DOHH2 (cell line): ENCODE measurements at regions not wholly inside any gene's neighbourhood (a gene's known extent, or its start where the extent isn't known, plus 50 kb on each side); places are given as distances from the start of the nearest gene placed in this dataset.

Experiments
- H3F3A ChIP-seq: fragments of 200-600 bp; sonication (generic), shearing (Covaris generic); 2 replicates; pipeline ENCODE4 v1.6.0; 2016; ENCODE audit warnings: antibody characterized with exemption, mild to moderate bottlenecking; ENCODE audit not compliant: control insufficient read depth, insufficient read depth
- H3K27ac ChIP-seq: fragments of 200-600 bp; sonication (generic); 2 replicates; pipeline ENCODE4 v1.5.1; 2014; ENCODE audit warnings: low read depth, mild to moderate bottlenecking, low read length, moderate library complexity
- H3K27me3 ChIP-seq: fragments of 200-600 bp; sonication (generic); 2 replicates; pipeline ENCODE4 v1.6.1; 2014; ENCODE audit warnings: mild to moderate bottlenecking, low read length, mixed read lengths; ENCODE audit not compliant: control insufficient read depth
- H3K36me3 ChIP-seq: fragments of 200-600 bp; sonication (generic); 2 replicates; pipeline ENCODE4 v1.6.1; 2014; ENCODE audit warnings: mild to moderate bottlenecking, low read length, moderate library complexity, mixed read lengths; ENCODE audit not compliant: control insufficient read depth
- H3K4me1 ChIP-seq: fragments of 200-600 bp; sonication (generic); 2 replicates; pipeline ENCODE4 v1.6.1; 2014; ENCODE audit warnings: mild to moderate bottlenecking, low read length, mixed read lengths; ENCODE audit not compliant: control insufficient read depth
- H3K4me2 ChIP-seq: fragments of 200-600 bp; sonication (generic); 2 replicates; pipeline ENCODE4 v1.6.0; 2014; ENCODE audit warnings: mild to moderate bottlenecking, low read length, moderate library complexity
- H3K4me3 ChIP-seq: fragments of 200-600 bp; sonication (generic); 2 replicates; pipeline ENCODE4 v1.5.1; 2014; ENCODE audit warnings: mild to moderate bottlenecking, low read length, mixed read lengths
- H3K79me2 ChIP-seq: fragments of 200-600 bp; sonication (generic); 2 replicates; pipeline ENCODE4 v1.6.1; 2014; ENCODE audit warnings: mild to moderate bottlenecking, low read length, mixed read lengths; ENCODE audit not compliant: control insufficient read depth
- H3K9me2 ChIP-seq: fragments of 200-600 bp; sonication (generic); replicated peaks from 2 replicates; pipeline ENCODE4 v1.6.1; 2014; ENCODE audit warnings: mild to moderate bottlenecking, low read length, mixed read lengths; ENCODE audit not compliant: control insufficient read depth
- H3K9me3 ChIP-seq: fragments of 200-600 bp; sonication (generic); 2 replicates; pipeline ENCODE4 v1.6.1; 2014; ENCODE audit warnings: antibody characterized with exemption, low read length, mixed read lengths; ENCODE audit not compliant: control insufficient read depth, insufficient read depth
- H4K20me1 ChIP-seq: fragments of 200-600 bp; sonication (generic); 2 replicates; pipeline ENCODE4 v1.6.0; 2014; ENCODE audit warnings: low read depth, mild to moderate bottlenecking, antibody characterized with exemption, low read length, moderate library complexity; ENCODE audit not compliant: control insufficient read depth, insufficient read depth
- EZH2phosphoT487 ChIP-seq: fragments of 200-600 bp; sonication (generic); IDR thresholded peaks from 2 replicates; pipeline ENCODE4 v1.6.1; 2017; ENCODE audit warnings: borderline replicate concordance, mild to moderate bottlenecking, antibody characterized with exemption, low read length, moderate library complexity, mixed read lengths
- TF ChIP-seq, protein P1 (sequence below): fragments of 200-600 bp; sonication (generic); IDR thresholded peaks from one replicate; pipeline ENCODE4 v1.5.1; 2014; ENCODE audit warnings: antibody characterized with exemption, mild to moderate bottlenecking, low read depth, low read length; ENCODE audit not compliant: poor library complexity, severe bottlenecking

DNA sequence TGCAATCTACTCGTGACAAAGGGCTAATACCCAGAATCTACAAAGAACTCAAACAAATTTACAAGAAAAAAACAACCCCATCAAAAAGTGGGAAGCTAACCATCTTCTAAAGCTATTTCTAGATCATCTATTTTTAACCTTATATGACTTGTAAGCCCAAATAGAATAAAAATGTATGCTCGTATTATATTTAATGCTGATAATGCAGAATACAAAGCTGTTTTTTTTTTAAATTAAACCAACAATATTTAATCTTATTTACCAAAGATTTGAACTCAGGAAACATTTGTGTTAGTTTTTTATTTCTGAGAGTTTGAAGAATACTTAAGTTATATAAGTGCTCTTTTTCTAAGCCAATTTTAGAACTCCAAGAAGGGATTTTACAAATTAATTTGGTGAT, 652.1 kb downstream of the LRRC70 start:
- no peak overlapping the region for H3K27ac ChIP-seq

DNA sequence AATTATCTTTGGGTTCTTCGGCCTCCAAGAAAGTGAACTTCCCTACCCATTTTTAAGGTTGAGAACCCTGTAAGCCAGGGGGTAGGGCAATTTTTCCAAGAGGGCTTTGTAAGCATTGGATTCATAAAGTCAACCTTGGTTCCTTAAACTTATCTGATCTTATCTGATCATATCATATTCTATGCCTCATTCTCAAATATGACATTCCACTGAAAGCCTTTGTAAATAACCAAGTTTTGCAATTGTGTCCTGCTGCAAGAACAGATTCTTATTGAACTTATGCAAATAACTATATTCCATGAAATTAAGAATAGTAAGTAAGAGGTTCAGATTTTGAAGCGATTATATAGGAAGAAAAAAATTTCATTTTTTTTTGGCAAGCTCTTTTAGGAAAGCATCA, 649.5 kb downstream of the LRRC70 start:
- Histone ChIP-seq H3K9me3 (no peaks in the 10 kb centered on the region), H3F3A (no peaks in the 10 kb centered on the region), H3K4me1 (no peaks in the 10 kb centered on the region), H3K27me3 (no peaks in the 10 kb centered on the region), H3K79me2 (no peaks in the 10 kb centered on the region), H3K36me3 (no peaks in the 10 kb centered on the region), H3K4me2 (no peak overlapping the region), H3K4me3 (no peak overlapping the region), H3K9me2 (no peaks in the 10 kb centered on the region), H3K27ac (no peak overlapping the region), H4K20me1 (no peaks in the 10 kb centered on the region)
- TF ChIP-seq, protein P1, sequence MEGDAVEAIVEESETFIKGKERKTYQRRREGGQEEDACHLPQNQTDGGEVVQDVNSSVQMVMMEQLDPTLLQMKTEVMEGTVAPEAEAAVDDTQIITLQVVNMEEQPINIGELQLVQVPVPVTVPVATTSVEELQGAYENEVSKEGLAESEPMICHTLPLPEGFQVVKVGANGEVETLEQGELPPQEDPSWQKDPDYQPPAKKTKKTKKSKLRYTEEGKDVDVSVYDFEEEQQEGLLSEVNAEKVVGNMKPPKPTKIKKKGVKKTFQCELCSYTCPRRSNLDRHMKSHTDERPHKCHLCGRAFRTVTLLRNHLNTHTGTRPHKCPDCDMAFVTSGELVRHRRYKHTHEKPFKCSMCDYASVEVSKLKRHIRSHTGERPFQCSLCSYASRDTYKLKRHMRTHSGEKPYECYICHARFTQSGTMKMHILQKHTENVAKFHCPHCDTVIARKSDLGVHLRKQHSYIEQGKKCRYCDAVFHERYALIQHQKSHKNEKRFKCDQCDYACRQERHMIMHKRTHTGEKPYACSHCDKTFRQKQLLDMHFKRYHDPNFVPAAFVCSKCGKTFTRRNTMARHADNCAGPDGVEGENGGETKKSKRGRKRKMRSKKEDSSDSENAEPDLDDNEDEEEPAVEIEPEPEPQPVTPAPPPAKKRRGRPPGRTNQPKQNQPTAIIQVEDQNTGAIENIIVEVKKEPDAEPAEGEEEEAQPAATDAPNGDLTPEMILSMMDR: no peak
- no peak for TF ChIP-seq EZH2phosphoT487

More for the DNA sequence above, 652.1 kb downstream of the LRRC70 start:
- Histone ChIP-seq H4K20me1 (no peaks in the 10 kb centered on the region), H3K4me3 (no peak overlapping the region), H3K4me1 (no peaks in the 10 kb centered on the region), H3K79me2 (no peaks in the 10 kb centered on the region), H3F3A (no peaks in the 10 kb centered on the region), H3K36me3 (no peaks in the 10 kb centered on the region), H3K9me3 (no peaks in the 10 kb centered on the region), H3K9me2 (no peaks in the 10 kb centered on the region), H3K27me3 (no peaks in the 10 kb centered on the region), H3K4me2 (no peak overlapping the region)
- TF ChIP-seq EZH2phosphoT487: no peak
- TF ChIP-seq, protein P1: no peak

DNA sequence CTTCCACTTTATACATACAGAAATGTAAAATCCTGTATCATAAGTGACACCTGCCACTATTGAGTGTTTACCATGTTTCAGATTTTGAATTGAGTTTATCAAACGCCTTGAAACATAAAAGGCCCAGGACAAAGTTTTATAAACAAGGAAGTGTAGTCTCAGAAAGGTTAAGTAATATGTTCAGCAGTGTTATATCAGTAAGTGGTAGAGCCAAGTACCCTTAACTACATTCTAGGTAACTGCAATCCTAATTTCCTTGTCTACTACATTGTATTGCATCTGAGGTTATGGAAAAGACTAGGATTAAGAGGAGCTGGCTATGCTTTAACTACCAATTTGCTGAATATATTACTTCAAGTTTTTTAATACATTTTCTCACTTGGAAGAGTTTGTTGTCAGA, 641.6 kb downstream of the LRRC70 start:
- Histone ChIP-seq H3K36me3 (no peaks in the 10 kb centered on the region), H3K4me1 (no peaks in the 10 kb centered on the region), H3K27ac (no peak overlapping the region), H3K27me3 (no peaks in the 10 kb centered on the region), H3F3A (no peaks in the 10 kb centered on the region), H3K9me2 (no peaks in the 10 kb centered on the region), H3K4me3 (no peak overlapping the region), H3K79me2 (no peaks in the 10 kb centered on the region), H4K20me1 (no peaks in the 10 kb centered on the region), H3K4me2 (no peak overlapping the region), H3K9me3 (no peaks in the 10 kb centered on the region)
- TF ChIP-seq, protein P1: no peak
- TF ChIP-seq EZH2phosphoT487: no peak

DNA sequence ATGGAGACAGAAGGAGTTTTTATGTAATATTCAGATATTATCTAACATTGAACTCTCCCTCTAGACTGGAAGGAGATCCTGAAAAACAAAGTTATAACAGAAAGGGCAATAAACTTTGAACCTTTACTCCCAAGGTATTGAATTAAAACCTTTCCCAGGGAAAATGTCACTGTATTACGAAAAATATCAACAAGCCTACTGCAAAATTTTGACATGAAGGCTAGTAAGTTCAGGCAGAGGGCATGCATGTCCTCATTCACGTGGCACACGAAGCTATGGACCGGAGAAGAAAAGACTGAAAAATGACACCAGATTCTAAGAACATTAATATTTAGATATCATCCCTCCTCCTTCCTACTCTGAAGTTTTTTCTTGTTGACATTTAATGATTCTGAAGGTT, 638.8 kb downstream of the LRRC70 start:
- no peak overlapping the region for H3K4me3 ChIP-seq
- no peaks in the 10 kb centered on the region for H4K20me1 ChIP-seq
- no peaks in the 10 kb centered on the region for H3F3A ChIP-seq
- no peaks in the 10 kb centered on the region for H3K9me2 ChIP-seq
- TF ChIP-seq, protein P1: no peak
- no peak for TF ChIP-seq EZH2phosphoT487
- no peaks in the 10 kb centered on the region for H3K79me2 ChIP-seq
- no peaks in the 10 kb centered on the region for H3K9me3 ChIP-seq
- H3K27me3 ChIP-seq: no peaks in the 10 kb centered on the region
- no peak overlapping the region for H3K27ac ChIP-seq
- H3K4me2 ChIP-seq: no peak overlapping the region
- no peaks in the 10 kb centered on the region for H3K36me3 ChIP-seq
- no peaks in the 10 kb centered on the region for H3K4me1 ChIP-seq
